MM.1S (cell line): ENCODE measurements at regions not wholly inside any gene's neighbourhood (a gene's known extent, or its start where the extent isn't known, plus 50 kb on each side); places are given as distances from the start of the nearest gene placed in this dataset.

Experiments used
- DNase-seq: peaks from one replicate; pipeline ENCODE4 v3.0.0-alpha.2; 2015
- H2AFZ ChIP-seq: fragments of 300-600 bp; sonication (generic); 2 replicates; pipeline ENCODE4 v1.6.0; 2016; ENCODE audit warnings: antibody characterized with exemption, low read length
- H3F3A ChIP-seq: fragments of 300-600 bp; sonication (generic); 2 replicates; pipeline ENCODE4 v1.6.1; 2016; ENCODE audit warnings: mild to moderate bottlenecking, antibody characterized with exemption, low read length, moderate library complexity, mixed read lengths; ENCODE audit not compliant: insufficient read depth
- H3K27ac ChIP-seq: fragments of 300-600 bp; sonication (generic); 2 replicates; pipeline ENCODE4 v1.5.1; 2016; ENCODE audit warnings: mild to moderate bottlenecking, low read length
- H3K27me3 ChIP-seq: fragments of 300-600 bp; sonication (generic); replicated peaks from 2 replicates; pipeline ENCODE4 v1.6.0; 2016; ENCODE audit warnings: low read length; ENCODE audit not compliant: insufficient read depth
- H3K36me3 ChIP-seq: fragments of 300-600 bp; sonication (generic); replicated peaks from 2 replicates; pipeline ENCODE4 v1.6.1; 2016; ENCODE audit warnings: mild to moderate bottlenecking, low read length, mixed read lengths; ENCODE audit not compliant: insufficient read depth
- H3K4me1 ChIP-seq: fragments of 300-600 bp; sonication (generic); 2 replicates; pipeline ENCODE4 v1.6.1; 2016; ENCODE audit warnings: low read length, mixed read lengths
- H3K4me2 ChIP-seq: fragments of 300-600 bp; sonication (generic); 2 replicates; pipeline ENCODE4 v1.6.0; 2016; ENCODE audit warnings: low read depth, low read length
- H3K4me3 ChIP-seq: fragments of 300-600 bp; sonication (generic); 2 replicates; pipeline ENCODE4 v1.5.1; 2016; ENCODE audit warnings: low read length, mixed read lengths
- H3K79me2 ChIP-seq: fragments of 300-600 bp; sonication (generic); 2 replicates; pipeline ENCODE4 v1.6.1; 2016; ENCODE audit warnings: mixed run types, low read length, mixed read lengths
- H3K9ac ChIP-seq: fragments of 300-600 bp; sonication (generic); 2 replicates; pipeline ENCODE4 v1.6.1; 2016; ENCODE audit warnings: low read length, mixed read lengths
- H3K9me2 ChIP-seq: fragments of 300-600 bp; sonication (generic); replicated peaks from 2 replicates; pipeline ENCODE4 v1.6.1; 2016; ENCODE audit warnings: mild to moderate bottlenecking, low read length, mixed read lengths; ENCODE audit not compliant: insufficient read depth
- H3K9me3 ChIP-seq: fragments of 300-600 bp; sonication (generic); replicated peaks from 2 replicates; pipeline ENCODE4 v1.6.1; 2016; ENCODE audit warnings: mild to moderate bottlenecking, low read length, mixed read lengths; ENCODE audit not compliant: insufficient read depth
- H4K20me1 ChIP-seq: fragments of 300-600 bp; sonication (generic); 2 replicates; pipeline ENCODE4 v1.6.1; 2016; ENCODE audit warnings: mild to moderate bottlenecking, low read length, moderate library complexity, mixed read lengths; ENCODE audit not compliant: insufficient read depth
- CTCF ChIP-seq: fragments of 300-600 bp; sonication (generic); IDR thresholded peaks from 2 replicates; pipeline ENCODE4 v1.5.1; 2016; ENCODE audit warnings: antibody characterized with exemption, low read length, mixed read lengths
- EZH2 ChIP-seq: fragments of 300-600 bp; sonication (generic); optimal IDR thresholded peaks from 2 replicates; pipeline ENCODE3; 2017; ENCODE audit warnings: low read depth, mild to moderate bottlenecking, antibody characterized with exemption, low read length, mixed read lengths
- EZH2phosphoT487 ChIP-seq: fragments of 300-600 bp; sonication (generic); IDR thresholded peaks from 2 replicates; pipeline ENCODE4 v1.6.1; 2018; ENCODE audit warnings: antibody characterized with exemption, low read length

GRCh38 chr3:165895919-165896318, 58.7 kb upstream of the BCHE start:
- peak; percentile 39 for DNase-seq
- Histone ChIP-seq H3K9me3 (no peaks in the 10 kb centered on the region), H4K20me1 (no peaks in the 10 kb centered on the region), H3K36me3 (no peaks in the 10 kb centered on the region), H3K9ac (no peak overlapping the region), H3F3A (no peaks in the 10 kb centered on the region), H2AFZ (no peak overlapping the region), H3K79me2 (no peaks in the 10 kb centered on the region), H3K27me3 (no peaks in the 10 kb centered on the region), H3K27ac (no peak overlapping the region), H3K4me3 (no peak overlapping the region), H3K9me2 (no peaks in the 10 kb centered on the region), H3K4me2 (no peak overlapping the region), H3K4me1 (no peaks in the 10 kb centered on the region)
- TF ChIP-seq CTCF (peak; percentile 40), EZH2phosphoT487 (no peak), EZH2 (no peak)

- Histone ChIP-seq H3K27ac (no peak overlapping the region), H3K9me3 (no peaks in the 10 kb centered on the region), H3F3A (no peaks in the 10 kb centered on the region), H4K20me1 (no peaks in the 10 kb centered on the region), H3K79me2 (no peaks in the 10 kb centered on the region), H3K4me1 (no peaks in the 10 kb centered on the region), H3K9ac (no peak overlapping the region), H2AFZ (no peak overlapping the region), H3K4me3 (no peak overlapping the region), H3K4me2 (no peak overlapping the region), H3K27me3 (no peaks in the 10 kb centered on the region), H3K36me3 (no peaks in the 10 kb centered on the region), H3K9me2 (no peaks in the 10 kb centered on the region)
- no peak for TF ChIP-seq EZH2phosphoT487
- no peak for TF ChIP-seq EZH2
- TF ChIP-seq CTCF = no peak
- DNase-seq = no peak
These were observed 55.3 kb upstream of the BCHE start for GRCh38 chr3:165892565-165892964.
